Stomach (tissue), 4 donors: ENCODE measurements at regions not wholly inside any gene's neighbourhood (a gene's known extent, or its start where the extent isn't known, plus 50 kb on each side); places are given as distances from the start of the nearest gene placed in this dataset.

ENCODE experiments used
- CTCF ChIP-seq, 7 experiments: fragments of 450-650 bp in 4 of 7; fragments of 200-600 bp in 3 of 7; sonication (generic) in 3 of 7; IDR thresholded peaks; one replicate each; pipeline ENCODE4 v1.5.1; 2016 to 2019; ENCODE audit warnings: antibody characterized with exemption in 7 of 7, control low read depth in 2 of 7, mild to moderate bottlenecking in 1 of 7
- EP300 ChIP-seq: sonication (generic); formaldehyde crosslinking; IDR thresholded peaks from one replicate; pipeline ENCODE4 v1.6.1; 2017; ENCODE audit warnings: antibody characterized with exemption
- POLR2A ChIP-seq, 4 donors: fragments of 450-650 bp; IDR thresholded peaks; one replicate each; pipeline ENCODE4 v1.6.1; 2016; ENCODE audit warnings: antibody characterized with exemption in 4 of 4, control low read depth in 2 of 4, mild to moderate bottlenecking in 1 of 4, moderate library complexity in 1 of 4
- POLR2AphosphoS5 ChIP-seq, 3 donors: sonication (generic); formaldehyde crosslinking; IDR thresholded peaks; one replicate each; pipeline ENCODE4 v1.6.1; 2016; ENCODE audit warnings: antibody characterized with exemption in 3 of 3

DNA sequence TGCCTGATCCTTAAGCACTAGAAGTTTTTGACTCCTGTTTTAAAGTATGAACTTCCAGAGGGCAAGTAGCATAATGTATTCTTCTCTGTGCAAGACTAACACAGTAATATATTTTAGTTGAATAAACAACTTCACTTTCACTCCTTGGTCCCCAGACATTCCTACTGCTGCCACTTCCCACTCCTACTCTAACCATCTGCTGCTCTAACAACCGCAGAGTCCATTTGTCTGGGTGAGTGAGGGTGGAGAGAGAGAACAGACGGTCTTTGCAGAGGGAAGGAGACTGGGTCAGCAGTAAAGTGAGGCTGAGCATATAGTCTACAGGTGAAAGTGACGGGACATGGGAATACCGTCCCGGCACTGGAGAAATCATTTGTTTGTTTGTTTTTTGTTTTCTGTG, 301.0 kb upstream of the SLCO3A1 start:
- TF ChIP-seq CTCF (IDR thresholded peaks at IDR 0.05): no peak
- TF ChIP-seq POLR2A (IDR thresholded peaks at IDR 0.05): no peak
- no peak for TF ChIP-seq POLR2AphosphoS5 (IDR thresholded peaks at IDR 0.05)
- no peak for TF ChIP-seq EP300
